Epidermal melanocyte (primary cell): ENCODE measurements at regions not wholly inside any gene's neighbourhood (a gene's known extent, or its start where the extent isn't known, plus 50 kb on each side); places are given as distances from the start of the nearest gene placed in this dataset.
A peak's percentile ranks its signal among the peaks of the same experiment; 100 is the strongest.
"Not testable (repeated sequence)": the region's sequence is repeated elsewhere in the genome, so short reads cannot be mapped to it uniquely, and the experiment has no call there.

Experiments
- DNase-seq: peaks from one replicate; pipeline ENCODE4 v3.0.0; 2011; ENCODE audit warnings: low spot score; ENCODE audit not compliant: insufficient read length

DNA sequence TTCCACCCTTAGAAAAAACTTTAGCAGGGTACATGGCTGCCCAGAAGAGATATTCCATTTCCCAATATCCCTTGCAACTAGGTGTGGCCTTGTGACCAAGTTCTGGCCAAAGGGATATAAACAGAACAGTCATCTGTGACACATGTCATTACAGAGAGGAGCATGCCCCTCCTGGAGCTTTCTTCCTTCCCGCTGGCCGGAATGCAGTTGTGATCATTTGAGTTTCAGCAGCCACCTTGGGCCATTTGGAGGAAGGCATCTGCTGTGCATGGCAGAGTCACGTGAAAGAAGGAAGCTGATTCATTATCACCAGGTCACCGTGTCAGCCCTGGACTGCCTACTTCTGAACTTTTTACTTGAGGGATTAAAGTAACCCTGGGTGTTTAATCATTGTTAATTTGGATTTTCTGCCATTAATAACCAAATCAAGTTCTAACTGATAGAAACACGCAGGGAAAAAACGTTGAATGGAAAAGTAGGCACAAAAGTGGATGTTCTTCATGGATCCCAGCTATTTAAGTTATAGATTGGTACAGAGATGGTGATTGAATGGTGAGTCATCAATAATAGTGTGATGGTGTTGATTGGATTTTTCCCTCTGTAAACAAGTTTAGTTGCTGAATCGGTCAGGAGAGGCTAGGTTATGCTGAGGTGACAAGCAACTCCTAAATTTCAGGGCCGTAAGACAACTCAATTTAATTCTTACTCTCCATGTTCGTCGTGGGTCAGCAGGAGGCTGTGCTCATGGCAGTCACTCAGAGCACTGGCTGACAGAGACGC, 80.7 kb upstream of the CCDC167 start:
- no peak for DNase-seq

DNA sequence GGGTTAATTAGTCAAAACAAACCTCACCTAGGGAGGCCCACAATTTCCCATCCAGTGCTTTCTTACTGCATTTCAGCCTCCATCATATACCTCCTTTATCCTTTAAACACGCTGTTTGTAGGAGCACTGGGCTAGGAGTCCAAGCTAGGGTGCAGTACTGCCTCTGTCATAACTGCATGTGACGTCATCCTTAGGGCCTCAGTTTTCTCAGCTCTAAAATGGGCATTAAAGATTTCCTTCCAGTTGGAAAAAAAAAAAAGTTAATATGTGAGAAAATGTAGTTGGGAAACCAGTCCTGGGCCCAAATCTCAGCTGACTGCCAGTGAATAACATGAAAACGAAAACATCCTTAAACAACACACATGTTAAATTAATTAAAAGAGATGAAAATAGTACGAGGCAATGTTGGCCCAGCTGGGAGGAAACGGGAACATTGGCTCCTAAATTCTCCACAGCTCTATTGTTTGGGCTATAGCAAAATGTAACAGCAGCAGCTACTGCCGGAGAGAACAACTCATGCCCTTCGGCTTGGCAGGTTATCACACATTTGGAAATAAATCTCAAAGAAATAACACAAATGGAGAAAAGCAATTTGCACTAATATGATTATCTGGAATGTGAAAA, 79.9 kb upstream of the CCDC167 start:
- DNase-seq: no peak

DNA sequence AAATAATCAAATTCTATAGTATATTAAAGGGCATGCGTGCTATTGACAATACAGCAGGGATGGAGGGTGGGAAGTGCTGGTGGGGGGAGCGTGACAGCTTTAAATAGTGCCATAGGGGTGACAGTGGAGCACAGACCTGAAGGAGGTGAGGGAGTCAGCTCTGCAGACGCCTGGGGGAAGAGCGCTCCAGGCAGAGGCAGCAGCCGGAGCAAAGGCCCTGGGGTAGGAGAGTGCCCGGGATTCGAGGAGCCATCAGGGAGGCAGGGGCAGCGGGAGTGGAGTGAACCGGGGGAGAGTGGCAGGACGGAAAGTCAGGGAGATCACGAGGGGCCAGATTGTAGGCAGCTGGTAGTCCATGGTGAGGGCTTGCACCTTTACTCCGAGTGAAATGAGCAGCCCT, 78.4 kb upstream of the CCDC167 start:
- DNase-seq: no peak

DNA sequence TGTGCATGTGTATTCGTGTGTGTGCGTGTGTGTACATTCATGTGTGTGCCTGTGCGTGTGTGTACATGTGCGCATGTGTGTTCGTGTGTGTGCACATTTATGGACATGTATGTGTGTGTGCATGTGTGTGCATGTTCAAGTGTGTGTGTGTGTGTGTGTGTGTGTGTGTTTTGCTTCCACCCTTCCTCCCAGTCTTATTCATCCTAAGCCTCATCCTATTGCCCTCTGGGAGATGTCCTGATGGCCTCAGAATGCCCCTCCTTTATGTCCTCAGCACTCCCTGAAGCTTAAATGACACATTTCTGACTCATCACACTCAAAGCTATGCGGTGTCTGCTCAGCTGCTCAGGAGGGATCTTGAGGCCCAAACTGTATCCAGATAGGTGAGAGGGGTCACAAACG, 76.6 kb upstream of the CCDC167 start:
- no peak for DNase-seq

DNA sequence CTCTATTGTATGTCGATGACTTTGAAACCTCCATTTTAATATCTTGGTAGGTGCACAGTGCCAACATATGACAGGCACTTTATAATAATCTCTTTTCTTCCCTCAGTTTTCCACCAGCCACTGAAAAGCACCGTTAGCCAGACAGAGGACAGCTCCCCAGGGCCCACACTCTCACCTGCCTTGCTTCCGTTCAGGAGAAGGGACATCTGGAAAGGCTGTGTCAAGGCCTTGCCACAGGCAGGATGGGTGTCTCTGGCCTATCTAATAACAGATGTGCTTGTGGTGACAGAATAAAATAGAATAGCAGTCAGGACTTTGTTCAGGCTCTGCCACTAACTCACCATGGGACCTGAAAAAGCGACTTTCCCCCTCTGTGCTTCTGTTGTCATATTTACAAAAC, 75.5 kb upstream of the CCDC167 start:
- DNase-seq: no peak

DNA sequence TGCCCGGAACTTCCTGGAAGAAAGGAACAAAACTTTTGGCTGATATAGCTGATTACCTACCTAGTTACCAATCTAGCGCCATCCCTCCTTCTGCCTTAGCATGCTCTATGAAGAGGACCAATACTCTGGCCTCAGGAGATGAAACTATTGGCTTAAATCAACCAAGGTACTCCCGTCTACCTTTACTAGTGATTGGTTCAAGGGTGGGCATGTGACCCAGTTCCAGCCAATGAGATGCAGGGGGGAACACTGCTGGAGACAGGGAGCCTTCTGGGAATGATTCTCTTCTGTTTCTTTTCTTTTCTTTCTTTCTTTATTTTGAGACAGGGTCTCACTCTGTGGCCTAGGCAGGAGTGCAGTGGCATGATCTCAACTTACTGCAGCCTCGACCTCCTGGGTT, 72.6 kb upstream of the CCDC167 start:
- no peak for DNase-seq

DNA sequence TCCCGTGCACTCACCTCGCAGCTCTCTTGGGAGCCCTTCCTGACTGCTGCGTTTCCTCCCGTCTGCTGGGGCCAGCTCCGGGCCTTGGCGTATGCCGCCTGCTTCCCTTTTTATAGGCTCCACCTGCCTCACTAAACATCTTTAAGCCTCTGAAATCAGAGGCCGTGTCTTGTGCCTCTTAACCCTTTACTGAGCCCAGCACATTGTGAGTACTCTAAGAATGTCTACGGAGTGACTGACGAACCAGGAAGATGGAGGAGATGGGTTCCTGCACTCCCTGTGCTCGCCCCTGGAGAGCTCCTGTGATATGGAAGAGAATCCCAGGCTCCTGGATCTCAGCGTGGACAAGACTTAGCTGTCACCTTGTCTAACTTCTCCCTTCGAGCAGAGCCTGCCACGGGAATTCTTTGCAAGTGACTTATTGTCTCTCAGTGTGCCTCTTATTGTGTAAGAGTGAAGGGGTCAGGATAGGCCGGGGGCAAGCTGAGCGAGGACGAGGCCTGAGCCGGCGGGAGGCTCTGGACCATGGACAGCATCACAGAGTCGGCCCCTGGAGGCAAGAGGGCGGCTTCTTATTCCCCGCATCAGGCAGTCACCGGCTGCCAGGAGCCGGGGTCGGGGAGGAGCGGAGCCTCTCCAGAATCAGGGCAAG, 70.9 kb upstream of the CCDC167 start:
- no peak for DNase-seq

DNA sequence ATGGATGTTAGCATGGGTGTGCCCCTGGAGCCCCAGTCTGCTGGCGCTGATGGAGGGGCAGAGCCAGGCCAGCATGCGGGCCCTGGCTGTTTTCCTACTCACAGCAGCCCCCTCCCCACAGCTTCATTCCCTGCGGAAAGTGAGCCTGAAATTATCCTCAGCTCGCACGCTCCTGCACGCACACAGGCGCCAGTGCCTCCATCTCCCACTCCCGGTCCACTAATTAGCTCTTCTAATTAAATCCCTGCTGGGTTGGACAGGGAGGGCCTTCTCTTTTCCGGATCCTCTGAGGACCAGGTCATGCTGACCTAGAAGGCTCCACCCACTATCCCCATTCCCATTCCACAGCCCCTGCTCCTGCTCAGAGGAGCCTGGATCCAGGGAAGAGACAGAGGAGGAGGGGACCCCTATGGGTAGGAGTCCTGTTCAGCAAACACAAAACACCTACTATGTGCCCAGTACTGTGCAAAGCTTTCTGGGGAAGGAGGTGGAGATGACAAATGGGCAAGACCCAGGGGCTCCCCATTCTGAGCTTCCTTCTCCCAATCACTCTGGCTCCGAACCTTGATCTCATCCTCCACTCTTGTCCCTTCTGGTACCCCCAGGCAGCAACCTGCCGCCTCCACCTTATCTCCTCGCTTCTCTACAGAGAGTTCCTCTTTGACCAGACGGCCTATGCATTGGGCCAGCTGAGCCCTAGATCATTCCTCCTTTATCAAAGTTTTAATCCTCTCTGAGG, 70.2 kb upstream of the CCDC167 start:
- no peak for DNase-seq

DNA sequence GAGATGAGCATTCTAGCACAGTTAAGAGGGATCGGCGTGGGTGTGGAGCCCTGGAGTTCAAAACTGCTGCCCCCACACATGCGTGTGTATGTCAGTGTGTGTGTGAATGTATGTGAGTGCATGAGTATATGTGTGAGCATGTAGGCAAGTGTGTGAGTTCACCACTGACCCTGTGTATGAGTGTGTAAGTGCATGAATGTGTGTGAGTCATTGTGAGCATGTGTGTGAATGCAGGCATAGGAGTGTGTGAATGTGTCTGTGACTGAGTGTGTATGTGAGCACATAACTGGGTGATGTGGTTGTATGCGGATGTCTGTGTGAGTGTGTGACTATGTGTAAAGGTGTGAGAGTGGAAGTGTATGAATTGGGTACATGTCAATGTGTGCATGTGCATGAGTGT, 69.6 kb upstream of the CCDC167 start:
- no peak for DNase-seq

DNA sequence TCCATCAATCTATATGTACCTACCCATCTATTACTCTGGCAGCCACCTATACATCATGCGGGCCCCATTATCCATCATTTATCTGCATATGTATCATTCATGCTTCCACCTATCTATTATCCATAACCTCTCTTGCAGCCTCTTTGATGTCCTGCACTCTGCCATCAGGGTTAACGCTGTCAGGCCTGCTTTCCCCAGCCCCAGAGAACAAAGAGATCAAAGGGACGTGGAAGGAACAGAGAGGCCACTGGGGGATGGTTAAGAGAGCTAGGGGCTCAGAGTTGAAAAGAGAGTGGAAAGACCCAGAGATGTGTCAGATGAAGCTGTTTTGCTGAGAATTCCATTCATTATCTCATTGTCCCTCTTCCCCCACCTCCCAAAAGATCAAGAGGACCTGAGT, 67.3 kb upstream of the CCDC167 start:
- DNase-seq: no peak

DNA sequence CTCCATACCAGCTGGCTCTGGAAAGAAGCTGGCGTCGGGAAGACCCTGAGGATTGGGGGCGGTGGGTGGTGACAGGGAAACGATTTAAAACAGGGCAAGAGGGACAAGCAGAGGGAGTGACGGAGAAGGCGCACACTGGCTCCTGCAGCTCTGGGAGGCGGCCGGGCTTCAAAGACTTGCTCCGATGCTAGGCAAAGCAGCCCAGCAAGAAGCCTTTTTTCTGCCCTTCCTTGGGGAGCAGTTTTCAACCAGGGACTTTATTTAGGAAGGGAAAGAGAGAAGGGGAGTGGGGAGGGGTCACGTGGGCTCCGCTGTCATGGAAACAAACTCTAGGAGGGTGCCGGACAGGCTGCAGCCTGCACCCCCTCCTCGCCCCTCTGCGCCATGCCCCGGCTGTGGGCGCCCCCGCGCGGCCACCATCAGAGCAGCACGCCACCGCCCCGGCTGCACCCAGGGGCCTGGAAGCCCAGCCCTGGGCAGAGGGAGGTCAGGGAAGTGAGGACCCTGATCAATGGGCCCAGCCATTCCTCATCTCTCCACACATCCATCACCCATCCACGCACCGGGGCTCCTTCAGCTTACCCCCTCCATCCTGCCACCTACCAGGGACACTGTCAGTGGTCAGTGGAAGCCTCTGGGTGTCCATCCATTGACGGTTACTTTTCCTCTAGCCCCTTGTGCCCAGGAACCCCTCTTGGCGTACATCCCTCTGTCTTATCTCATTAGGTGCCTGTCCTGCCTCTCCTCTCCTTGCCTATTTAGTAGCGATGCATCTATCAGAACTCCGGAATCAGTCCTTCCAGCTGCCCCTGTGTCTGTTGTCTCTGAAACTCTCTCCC, 66.6 kb upstream of the CCDC167 start:
- DNase-seq: peak; percentile 59

DNA sequence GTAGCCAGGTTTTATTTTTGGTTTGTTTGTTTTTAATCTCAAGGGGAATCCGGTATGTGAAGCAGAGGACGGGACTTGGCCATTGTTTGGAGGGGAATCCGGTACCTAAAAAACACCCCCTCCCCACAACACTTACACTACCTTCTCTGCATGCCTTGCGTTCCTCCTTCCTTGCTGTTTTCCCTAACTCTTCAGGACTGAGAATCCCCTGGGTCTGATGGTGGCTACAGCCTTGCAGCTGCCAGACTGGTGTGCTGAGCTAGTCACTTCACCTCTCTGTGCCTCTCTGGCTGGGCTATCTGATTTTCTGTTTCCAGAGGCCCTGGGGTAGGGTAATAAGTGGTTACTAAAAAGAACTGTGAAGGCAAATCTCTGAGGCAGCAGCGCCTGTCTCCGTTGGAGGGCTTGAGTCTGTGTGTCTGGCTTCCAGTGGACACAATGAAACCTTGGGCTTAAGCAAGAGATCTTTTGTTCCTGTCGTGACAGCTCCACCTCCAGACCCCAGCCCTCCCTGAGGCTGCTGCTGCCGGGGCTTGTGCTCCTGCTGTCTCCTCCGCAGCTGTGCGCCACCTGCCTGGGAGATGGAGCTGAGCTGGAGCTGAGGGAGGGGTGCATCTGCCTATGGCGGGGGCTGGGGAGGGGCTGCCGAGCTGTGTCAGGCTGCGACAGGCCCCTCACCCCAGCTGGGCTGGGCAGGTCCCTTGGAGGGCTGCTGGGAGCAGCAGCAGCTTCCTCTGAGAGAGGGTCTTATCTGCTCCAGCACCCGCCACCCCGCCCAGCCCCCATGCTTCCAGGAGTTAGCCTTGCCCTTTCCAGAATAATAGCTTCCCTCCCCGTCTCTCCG, 65.8 kb upstream of the CCDC167 start:
- no peak for DNase-seq

DNA sequence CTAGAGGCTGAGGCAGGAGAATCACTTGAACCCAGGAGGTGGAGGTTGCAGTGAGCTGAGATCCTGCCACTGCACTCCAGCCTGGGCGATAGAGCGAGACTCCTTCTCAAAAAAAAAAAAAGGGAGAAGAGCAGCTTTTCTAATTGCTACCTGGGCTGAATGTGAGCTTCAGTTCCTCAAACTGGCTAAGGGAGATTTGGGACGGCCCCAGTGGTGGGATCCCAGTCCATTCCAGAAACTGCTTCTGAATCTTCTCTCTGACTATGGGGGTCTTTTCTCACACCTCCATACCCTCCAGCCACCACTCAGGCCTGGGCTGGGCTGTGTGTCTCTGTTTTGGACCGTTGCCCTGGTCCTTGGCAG, 63.2 kb upstream of the CCDC167 start:
- DNase-seq: not testable (repeated sequence)

DNA sequence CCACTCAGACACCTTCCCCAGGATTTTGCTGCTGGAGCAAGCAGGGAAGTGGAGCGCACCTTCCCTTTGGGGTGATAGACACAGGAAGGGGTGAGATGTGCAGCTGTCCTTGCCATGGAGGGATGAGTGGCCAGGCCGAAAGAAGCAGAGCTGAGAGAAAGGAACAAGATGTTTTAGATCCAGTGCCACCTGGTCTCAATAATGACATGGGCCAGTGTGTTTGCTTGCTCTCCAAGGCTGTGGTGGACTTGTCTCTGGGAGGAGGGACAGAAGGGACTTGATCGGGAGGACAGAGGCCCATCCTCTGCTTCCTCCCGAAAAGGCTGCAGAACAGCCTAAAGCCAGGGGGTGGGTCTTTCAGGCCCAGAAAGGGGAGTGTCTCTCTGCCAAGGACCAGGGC, 61.7 kb upstream of the CCDC167 start:
- no peak for DNase-seq

DNA sequence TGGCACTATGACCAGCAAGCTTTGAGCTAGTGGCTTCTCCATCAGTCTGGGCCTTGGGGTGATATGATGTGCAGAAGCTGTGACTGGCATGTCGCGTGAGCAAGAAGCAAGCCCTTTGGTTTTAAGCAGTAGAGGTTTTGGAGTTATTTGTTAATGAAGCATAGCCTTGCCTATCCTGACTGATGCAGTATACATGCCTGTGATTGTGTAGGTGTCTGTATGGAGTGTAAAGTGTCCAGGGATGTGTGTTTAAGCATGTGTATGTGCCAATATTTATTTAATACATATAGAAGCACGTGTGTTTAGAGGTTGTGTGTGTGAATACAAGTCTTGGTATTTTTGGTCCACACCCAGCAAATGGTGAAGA, 61.0 kb upstream of the CCDC167 start:
- DNase-seq: no peak

DNA sequence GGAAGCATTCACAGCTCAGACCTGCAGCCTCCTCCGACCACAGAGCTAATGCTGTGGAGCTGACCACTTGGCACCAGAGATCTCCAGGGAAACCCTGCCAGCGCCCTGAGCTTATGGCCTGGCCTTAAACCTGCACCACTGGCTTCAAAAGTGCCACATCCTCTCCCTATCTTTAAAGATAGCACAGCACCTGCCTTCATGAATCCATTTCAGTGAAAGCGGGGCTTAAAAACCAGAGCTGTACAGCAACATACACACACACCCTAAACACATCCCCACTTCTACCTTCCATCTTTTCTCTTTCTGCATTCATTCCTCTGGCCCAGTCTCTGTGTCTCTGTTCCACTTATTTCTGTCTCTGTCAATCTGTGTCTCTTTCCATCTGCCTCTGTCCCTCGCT, 59.8 kb upstream of the CCDC167 start:
- DNase-seq: no peak

DNA sequence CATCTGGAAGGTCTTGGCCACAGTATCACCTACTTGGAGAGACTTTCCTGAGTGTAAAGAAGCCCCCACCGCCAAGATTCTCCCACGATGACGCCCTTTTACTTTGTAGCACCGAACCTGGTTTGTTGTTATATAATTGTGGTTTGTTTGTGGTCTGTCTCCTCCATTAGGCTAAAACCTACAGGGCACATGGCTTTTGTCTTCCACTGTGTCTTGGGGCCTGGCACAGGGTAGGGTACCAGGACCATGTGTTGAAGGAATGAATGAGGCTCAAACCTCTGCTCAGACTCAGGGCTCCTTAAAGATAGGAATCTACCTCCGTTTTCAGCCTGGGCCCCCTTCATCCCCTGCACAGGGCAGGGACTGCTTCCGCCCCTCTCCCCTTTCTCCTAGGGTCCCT, 59.4 kb upstream of the CCDC167 start:
- DNase-seq: no peak

DNA sequence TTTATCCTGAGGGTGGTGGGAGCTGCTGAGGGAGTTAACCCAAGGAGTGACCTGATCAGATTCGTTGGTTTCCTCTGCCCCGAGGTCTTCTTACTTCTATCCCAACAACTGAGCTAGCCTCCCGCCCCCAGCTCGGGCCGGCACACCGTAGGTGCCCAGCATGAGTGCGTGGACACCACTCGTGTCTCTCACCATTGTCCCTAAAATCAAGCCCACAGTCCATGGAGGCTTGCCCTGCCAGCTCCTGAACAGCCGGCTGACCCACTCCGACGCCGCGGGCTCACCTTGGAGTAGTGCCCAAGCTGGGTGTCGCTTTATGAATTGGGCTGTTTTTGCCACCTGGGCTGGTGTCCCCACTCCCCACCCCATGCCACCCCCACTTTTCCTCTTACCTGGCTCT, 59.0 kb upstream of the CCDC167 start:
- DNase-seq: no peak

DNA sequence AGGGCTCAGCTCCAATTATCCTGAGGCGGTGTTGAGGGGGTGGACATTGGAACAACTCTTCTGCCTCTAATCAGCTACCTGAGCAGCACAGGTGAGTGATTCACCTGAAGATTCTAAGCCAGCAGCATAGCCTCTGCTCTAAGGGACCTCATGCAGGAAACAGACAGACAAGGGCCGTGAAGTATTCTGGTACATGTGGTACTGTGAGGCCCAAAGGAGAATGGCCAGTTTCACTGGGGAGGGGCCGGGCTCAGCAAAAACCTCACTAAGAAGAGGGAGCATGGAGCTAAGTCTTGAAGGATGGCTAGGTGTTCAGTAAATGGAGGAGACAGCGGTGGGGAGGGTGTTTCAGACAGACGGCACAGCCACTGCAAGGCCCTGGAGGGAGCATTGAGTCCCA, 58.5 kb upstream of the CCDC167 start:
- DNase-seq: no peak

DNA sequence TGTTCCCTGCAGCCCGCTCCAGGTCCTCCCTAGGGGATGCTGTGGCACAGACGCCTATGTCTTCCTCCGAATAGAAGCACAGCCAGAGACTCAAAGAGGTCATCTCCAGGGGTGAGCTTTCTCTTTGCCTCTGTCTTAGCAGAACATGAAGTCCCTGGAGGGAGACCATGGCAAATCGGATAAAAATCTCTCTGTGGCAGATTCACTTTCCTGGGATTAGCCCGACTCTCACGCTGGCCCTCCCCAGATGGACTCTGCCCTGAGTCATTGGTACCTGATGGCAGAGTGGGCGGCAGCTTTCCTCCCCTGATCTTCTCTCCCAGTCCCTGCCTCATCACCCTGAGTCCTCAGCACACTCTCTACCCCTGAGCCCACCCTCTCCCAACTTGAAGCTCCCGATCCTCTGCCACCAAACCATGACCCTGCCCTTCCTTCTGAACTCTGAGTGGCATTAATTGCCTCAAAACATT, 58.0 kb upstream of the CCDC167 start:
- DNase-seq: no peak
